SK-N-SH (cell line): ENCODE measurements at regions not wholly inside any gene's neighbourhood (a gene's known extent, or its start where the extent isn't known, plus 50 kb on each side); places are given as distances from the start of the nearest gene placed in this dataset.
A peak's percentile ranks its signal among the peaks of the same experiment; 100 is the strongest.

Source experiments
- CTCF ChIA-PET: fragments of 300-600, 350-600 bp; formaldehyde crosslinking; extraction: SDS; loops from one replicate; lab custom pipeline; 2021; lab: Yijun Ruan, JAX
- POLR2A ChIA-PET: fragments of 350-600 bp; sonication (Branson Sonifier 250); formaldehyde crosslinking; extraction: SDS; loops from one replicate; lab custom pipeline; 2020; ENCODE audit warnings: antibody characterized with exemption, inconsistent platforms; lab: Yijun Ruan, JAX
- DNase-seq: peaks from one replicate; pipeline ENCODE4 v3.0.0; 2012
- H2AFZ ChIP-seq: fragments of 200-600 bp; sonication (generic); 2 replicates; pipeline ENCODE4 v1.8.1; 2016; ENCODE audit warnings: antibody characterized with exemption, mild to moderate bottlenecking, low read depth
- H3F3A ChIP-seq: fragments of 200-600 bp; sonication (generic); replicated peaks from 2 replicates; pipeline ENCODE3; 2016; ENCODE audit warnings: antibody characterized with exemption, mild to moderate bottlenecking; ENCODE audit not compliant: insufficient read depth
- H3K27ac ChIP-seq, 2 experiments: fragments of 200-500 bp in 1 of 2; fragments of 200-600 bp in 1 of 2; sonication (Bioruptor generic) in 1 of 2; sonication (generic), shearing (Covaris generic) in 1 of 2; 2 replicates each; pipeline versions ENCODE4 v1.5.1 to v1.6.1; 2014 to 2016; ENCODE audit warnings: low read depth in 2 of 2, inconsistent platforms in 1 of 2, low read length in 1 of 2, mild to moderate bottlenecking in 1 of 2, mixed read lengths in 1 of 2
- H3K27me3 ChIP-seq: fragments of 200-600 bp; sonication (generic), shearing (Covaris generic); 2 replicates; pipeline ENCODE4 v1.6.1; 2016; ENCODE audit warnings: mixed run types; ENCODE audit not compliant: insufficient read depth
- H3K36me3 ChIP-seq, 2 experiments: fragments of 200-500 bp in 1 of 2; fragments of 200-600 bp in 1 of 2; sonication (Bioruptor generic) in 1 of 2; sonication (generic) in 1 of 2; replicated peaks in 1 of 2; 2 replicates each; pipeline versions ENCODE3 to v1.5.1; 2014 to 2016; ENCODE audit warnings: low read length in 1 of 2, mild to moderate bottlenecking in 1 of 2; ENCODE audit not compliant: insufficient read depth in 2 of 2, control insufficient read depth in 1 of 2
- H3K4me1 ChIP-seq, 2 experiments: fragments of 200-500 bp in 1 of 2; fragments of 200-600 bp in 1 of 2; sonication (Bioruptor generic) in 1 of 2; sonication (generic), shearing (Covaris generic) in 1 of 2; 2 replicates each; pipeline versions ENCODE4 v1.5.1 to v1.6.1; 2014 to 2016; ENCODE audit warnings: low read depth in 1 of 2, low read length in 1 of 2, mixed run types in 1 of 2; ENCODE audit not compliant: insufficient read depth in 2 of 2, control insufficient read depth in 1 of 2
- H3K4me2 ChIP-seq: fragments of 200-600 bp; sonication (generic), shearing (Covaris generic); 2 replicates; pipeline ENCODE4 v1.6.1; 2017; ENCODE audit warnings: mixed run types
- H3K4me3 ChIP-seq, 2 experiments: fragments of 200-500 bp in 1 of 2; fragments of 200-600 bp in 1 of 2; sonication (Bioruptor generic) in 1 of 2; sonication (generic), shearing (Covaris generic) in 1 of 2; 2 replicates each; pipeline versions ENCODE4 v1.5.1 to v1.8.1; 2014 to 2016; ENCODE audit warnings: low read depth in 2 of 2, inconsistent platforms in 1 of 2, low read length in 1 of 2, mild to moderate bottlenecking in 1 of 2, mixed read lengths in 1 of 2, moderate library complexity in 1 of 2
- H3K79me2 ChIP-seq: fragments of 200-600 bp; sonication (generic); 2 replicates; pipeline ENCODE4 v1.8.1; 2017; ENCODE audit warnings: mild to moderate bottlenecking; ENCODE audit not compliant: insufficient read depth
- H3K9ac ChIP-seq: fragments of 200-600 bp; sonication (generic); 2 replicates; pipeline ENCODE4 v1.6.1; 2017; ENCODE audit warnings: mixed run types
- H3K9me2 ChIP-seq: fragments of 200-600 bp; sonication (generic); 2 replicates; pipeline ENCODE4 v1.6.1; 2017; ENCODE audit warnings: mixed run types
- H3K9me3 ChIP-seq: fragments of 200-600 bp; sonication (generic); 2 replicates; pipeline ENCODE4 v1.6.1; 2017; ENCODE audit warnings: mixed run types, mild to moderate bottlenecking, moderate library complexity
- H4K20me1 ChIP-seq: fragments of 200-600 bp; sonication (generic); 2 replicates; pipeline ENCODE4 v1.6.1; 2017; ENCODE audit warnings: mild to moderate bottlenecking, mixed run types; ENCODE audit not compliant: insufficient read depth
- CTCF ChIP-seq: fragments of 200-600 bp; sonication (generic); IDR thresholded peaks from 2 replicates; pipeline ENCODE4 v1.6.1; 2017; ENCODE audit warnings: antibody characterized with exemption, mild to moderate bottlenecking, moderate library complexity
- EP300 ChIP-seq, 2 experiments: IDR thresholded peaks; 2 replicates each; pipeline versions ENCODE4 v1.4.0 to v1.6.1; 2012; ENCODE audit warnings: borderline replicate concordance in 1 of 2, low read depth in 1 of 2, low read length in 1 of 2
- EZH2phosphoT487 ChIP-seq: fragments of 200-600 bp; sonication (generic); IDR thresholded peaks from 2 replicates; pipeline ENCODE4 v1.6.1; 2017; ENCODE audit warnings: low read depth, mixed run types, mild to moderate bottlenecking, antibody characterized with exemption, moderate library complexity, borderline replicate concordance
- FOSL2 ChIP-seq: IDR thresholded peaks from 2 replicates; pipeline ENCODE4 v1.4.0; 2012; ENCODE audit warnings: low read depth, mild to moderate bottlenecking, moderate library complexity, borderline replicate concordance
- JUND ChIP-seq: IDR thresholded peaks from 2 replicates; pipeline ENCODE4 v1.4.0; 2012
- MEF2A ChIP-seq: IDR thresholded peaks from 2 replicates; pipeline ENCODE4 v1.4.0; 2012; ENCODE audit warnings: low read depth, borderline replicate concordance
- NFIC ChIP-seq: IDR thresholded peaks from 2 replicates; pipeline ENCODE4 v1.4.0; 2012; ENCODE audit warnings: borderline replicate concordance
- POLR2AphosphoS5 ChIP-seq: IDR thresholded peaks from 2 replicates; pipeline ENCODE4 v1.6.1; 2012; ENCODE audit warnings: low read depth, low read length
- REST ChIP-seq: IDR thresholded peaks from 2 replicates; pipeline ENCODE4 v1.6.1; 2012; ENCODE audit warnings: mild to moderate bottlenecking, low read depth, low read length, moderate library complexity
- RXRA ChIP-seq: IDR thresholded peaks from 2 replicates; pipeline ENCODE4 v1.4.0; 2012; ENCODE audit warnings: low read depth, mild to moderate bottlenecking, borderline replicate concordance
- SIN3A ChIP-seq: IDR thresholded peaks from 2 replicates; pipeline ENCODE4 v1.6.1; 2012; ENCODE audit warnings: low read depth, mild to moderate bottlenecking, low read length, moderate library complexity, borderline replicate concordance
- TCF12 ChIP-seq: IDR thresholded peaks from 2 replicates; pipeline ENCODE4 v1.4.0; 2012
- WGBS: methylation state at CpG from one replicate; pipeline ENCODE4 v1.1.6; 2017; ENCODE audit warnings: low lambda C conversion rate; 5-methylcytosine and 5-hydroxymethylcytosine counted together
- TF ChIP-seq, protein P1 (sequence below): IDR thresholded peaks from 2 replicates; pipeline ENCODE4; 2012

- Histone ChIP-seq H3K4me3 (no peak overlapping the region), H3K4me2 (peak overlapping the region; percentile 17; the same call in 1 of the 2 replicates), H3F3A (peaks cover 38% of the 10 kb centered on the region), H4K20me1 (no peaks in the 10 kb centered on the region), H3K9me2 (no peaks in the 10 kb centered on the region), H3K36me3 (no peaks in the 10 kb centered on the region), H2AFZ (no peak overlapping the region), H3K27me3 (no peaks in the 10 kb centered on the region), H3K9ac (no peak overlapping the region), H3K9me3 (no peaks in the 10 kb centered on the region), H3K27ac (peak overlapping the region in 1 of 2 experiments; percentile 46; a peak in 2 of 4 replicates), H3K4me1 (peaks cover 0 to 27% of the 10 kb centered on the region in 2 experiments; a peak in 3 of 4 replicates), H3K79me2 (no peaks in the 10 kb centered on the region)
- POLR2A ChIA-PET = no interaction called here
- WGBS = 72% methylated on average over 3 of the region's 3 CpGs
- TF ChIP-seq CTCF (no peak), POLR2AphosphoS5 (no peak), JUND (peak; percentile 47; the same call in 1 of the 2 replicates), TCF12 (peak; percentile 75), RXRA (peak; percentile 60; the same call in 1 of the 2 replicates), NFIC (peak; percentile 93), MEF2A (no peak), EZH2phosphoT487 (no peak), EP300 (IDR thresholded peaks at IDR 0.05; ENCODE audit: borderline replicate concordance in 1 of 2, low read depth in 1 of 2, low read length in 1 of 2) (peak in 1 of 2 experiments; percentile 43; a peak in 1 of 4 replicates), REST (no peak), SIN3A (no peak), FOSL2 (peak; percentile 29; the same call in 1 of the 2 replicates)
- TF ChIP-seq, protein P1, sequence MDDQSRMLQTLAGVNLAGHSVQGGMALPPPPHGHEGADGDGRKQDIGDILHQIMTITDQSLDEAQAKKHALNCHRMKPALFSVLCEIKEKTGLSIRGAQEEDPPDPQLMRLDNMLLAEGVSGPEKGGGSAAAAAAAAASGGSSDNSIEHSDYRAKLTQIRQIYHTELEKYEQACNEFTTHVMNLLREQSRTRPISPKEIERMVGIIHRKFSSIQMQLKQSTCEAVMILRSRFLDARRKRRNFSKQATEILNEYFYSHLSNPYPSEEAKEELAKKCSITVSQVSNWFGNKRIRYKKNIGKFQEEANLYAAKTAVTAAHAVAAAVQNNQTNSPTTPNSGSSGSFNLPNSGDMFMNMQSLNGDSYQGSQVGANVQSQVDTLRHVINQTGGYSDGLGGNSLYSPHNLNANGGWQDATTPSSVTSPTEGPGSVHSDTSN = peak; percentile 55; the same call in 1 of the 2 replicates
- DNase-seq = no peak
- CTCF ChIA-PET = interaction anchor here (0.9 kb wide), 1 partner anchor 203 kb away, joined by 3 read pairs; no protein-coding TSS in a partner anchor
Observed at GRCh38 chr13:31627097-31627845, 112.1 kb upstream of the RXFP2 start.
